ENCODE measurements at regions not wholly inside any gene's neighbourhood (a gene's known extent, or its start where the extent isn't known, plus 50 kb on each side); places are given as distances from the start of the nearest gene placed in this dataset.

- TF ChIP-seq CTCF (IDR thresholded peaks at IDR 0.05; ENCODE audit: borderline replicate concordance, extremely low read depth, low read length, poor library complexity, severe bottlenecking): no peak
- no peak for TF ChIP-seq EZH2 (IDR thresholded peaks at IDR 0.05; ENCODE audit: borderline replicate concordance, low read depth, low read length, severe bottlenecking)
Observed at GRCh38 chr4:180436361-180436760, 1806.8 kb upstream of the TENM3 start.
